Right cardiac atrium (tissue), 5 donors: ENCODE measurements at regions not wholly inside any gene's neighbourhood (a gene's known extent, or its start where the extent isn't known, plus 50 kb on each side); places are given as distances from the start of the nearest gene placed in this dataset.
"Not testable (repeated sequence)": the region's sequence is repeated elsewhere in the genome, so short reads cannot be mapped to it uniquely, and the experiment has no call there.

Experiments
- ATAC-seq, 2 donors: fragments of 200-7000 bp; cut with Tn5 transposase; one replicate each; pipeline versions ENCODE4 v1.8.0 to v1.9.1; 2020; ENCODE audit warnings: moderate library complexity in 2 of 2, mild to moderate bottlenecking in 1 of 2
- DNase-seq, 3 donors: peaks; one replicate each; pipeline ENCODE4 v3.0.0-alpha.2; 2020
- H3K27ac ChIP-seq: one replicate; pipeline ENCODE4 v1.5.1; 2013; ENCODE audit warnings: mild to moderate bottlenecking, low read length, control low read depth, moderate library complexity
- H3K27me3 ChIP-seq: one replicate; pipeline ENCODE4 v1.6.1; 2013; ENCODE audit not compliant: control insufficient read depth, insufficient read depth
- H3K4me1 ChIP-seq: one replicate; pipeline ENCODE4 v1.6.1; 2013; ENCODE audit warnings: low read length; ENCODE audit not compliant: control insufficient read depth, insufficient read depth
- H3K4me3 ChIP-seq: one replicate; pipeline ENCODE4 v1.5.1; 2013; ENCODE audit warnings: low read length, control low read depth
- H3K9me3 ChIP-seq: one replicate; pipeline ENCODE4 v1.6.1; 2013; ENCODE audit warnings: low read length; ENCODE audit not compliant: control insufficient read depth
- WGBS: extraction: QIAGEN DNeasy Blood & Tissue Kit; methylation state at CpG from one replicate; pipeline ENCODE4 v1.1.7; 2013; 5-methylcytosine and 5-hydroxymethylcytosine counted together
- intact Hi-C, 4 donors: fragments of 100-400 bp; cut with DNase I; formaldehyde crosslinking; loops; one replicate each; pipeline versions ENCODE4 v1.11.0 to v1.14.0; 2022 to 2023
- donor health status: healthy with polysubstance abuse.
- donor health status: DM: no; HTN: yes; CAD: no.
- donor health status: DM: no; HTN: no; CAD: no.
- donor health status: DM: no; HTN: yes; CAD: no; lungs with severe emphysema.
- donor health status: DM: yes; HTN: yes; CAD: no.

DNA sequence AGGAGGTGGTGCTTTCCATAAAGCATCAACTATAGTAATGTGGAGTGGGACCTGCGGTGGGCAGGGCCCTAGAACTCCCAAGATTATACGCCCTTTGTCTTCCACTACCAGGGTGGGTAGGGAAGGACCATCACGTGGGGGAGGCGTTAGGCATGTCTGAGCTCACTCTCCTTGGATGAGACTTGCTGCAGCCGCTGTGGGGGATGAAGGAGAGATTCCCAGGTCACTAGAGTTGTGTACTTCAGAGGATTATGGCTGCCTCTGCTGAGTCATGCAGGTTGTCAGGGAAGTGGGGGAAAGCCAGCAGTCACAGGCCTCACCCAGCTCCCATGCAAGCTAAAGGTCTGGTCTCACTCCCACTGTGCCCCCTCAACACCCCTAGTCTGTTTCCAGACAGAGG is 195.0 kb upstream of the NBEA start:
- H3K4me3 ChIP-seq, H3K27me3 ChIP-seq, ATAC-seq, intact Hi-C loops, H3K9me3 ChIP-seq, H3K4me1 ChIP-seq, H3K27ac ChIP-seq: not testable (repeated sequence)
- peak; percentile 16 to 51 (median 27) for DNase-seq
- WGBS: 96% methylated on average over 5 of the region's 5 CpGs

GRCh38 chr13:34747507-34747906 is 194.6 kb upstream of the NBEA start:
- WGBS: 70% methylated on average over 4 of the region's 4 CpGs
- intact Hi-C loops: no loop called here

DNA sequence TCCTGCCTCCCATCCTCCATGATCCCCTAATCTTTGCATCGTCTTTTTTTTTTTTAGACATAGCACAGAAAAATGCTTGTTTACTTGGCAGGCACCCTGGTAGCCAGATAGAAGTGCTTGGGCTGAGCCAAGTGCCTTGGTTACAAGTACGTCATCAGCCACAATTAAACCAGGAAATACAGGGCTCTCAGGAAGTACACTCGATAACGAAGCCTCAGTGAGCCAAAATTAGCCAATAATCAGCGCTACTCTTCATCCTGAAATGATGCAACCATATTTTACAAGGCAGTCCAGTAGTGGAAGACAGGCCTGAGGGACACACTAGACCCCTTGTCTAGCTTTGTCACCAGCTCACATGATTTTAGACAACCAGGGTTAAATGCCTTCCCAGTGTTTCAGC is 194.0 kb upstream of the NBEA start:
- intact Hi-C loops: no loop called here
- Histone ChIP-seq H3K27me3 (no peaks in the 10 kb centered on the region), H3K4me1 (peaks cover 7% of the 10 kb centered on the region), H3K9me3 (no peaks in the 10 kb centered on the region), H3K4me3 (peak overlapping the region; percentile 23), H3K27ac (peak overlapping the region; percentile 85)
- WGBS: 6% methylated on average over 5 of the region's 5 CpGs
- DNase-seq: peak; percentile 64 to 78 (median 71)
- peak; percentile 98 to 99 for ATAC-seq

More at GRCh38 chr13:34747507-34747906, 194.6 kb upstream of the NBEA start:
- H3K27me3 ChIP-seq: no peaks in the 10 kb centered on the region
- peaks cover 7% of the 10 kb centered on the region for H3K4me1 ChIP-seq
- H3K27ac ChIP-seq: peak overlapping the region; percentile 85
- DNase-seq (peak; percentile 20 to 57 (median 51)), ATAC-seq (peak; percentile 20 to 23)
- no peak overlapping the region for H3K4me3 ChIP-seq
- H3K9me3 ChIP-seq: no peaks in the 10 kb centered on the region

DNA sequence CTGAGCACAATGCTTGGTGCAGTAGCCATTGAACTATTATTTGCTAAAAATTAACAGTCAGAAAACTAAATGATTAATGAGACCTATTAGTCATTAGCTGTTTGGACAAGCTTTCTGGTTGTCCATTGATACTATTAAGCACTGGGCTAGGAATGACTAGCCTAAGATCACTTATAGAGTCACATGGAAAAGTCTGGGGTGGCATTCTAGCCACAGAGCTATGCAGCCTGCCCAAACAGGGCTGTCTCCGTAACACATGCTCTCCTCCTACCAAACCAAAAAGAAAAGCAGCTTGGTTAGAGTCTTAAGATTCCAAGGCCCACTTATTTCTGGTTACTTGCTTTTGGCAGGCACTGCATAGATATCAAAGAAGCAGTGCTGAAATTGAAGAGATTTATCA is 193.5 kb upstream of the NBEA start:
- DNase-seq (no peak), ATAC-seq (peak in 1 of 2 donors; percentile 22)
- no peak overlapping the region for H3K27ac ChIP-seq
- no peak overlapping the region for H3K4me3 ChIP-seq
- intact Hi-C loops: no loop called here
- no peaks in the 10 kb centered on the region for H3K27me3 ChIP-seq
- WGBS: 74% methylated on average over 1 of the region's 1 CpG
- H3K4me1 ChIP-seq: peaks cover 7% of the 10 kb centered on the region
- H3K9me3 ChIP-seq: no peaks in the 10 kb centered on the region

GRCh38 chr13:34749046-34749445 is 193.0 kb upstream of the NBEA start:
- peaks cover 7% of the 10 kb centered on the region for H3K4me1 ChIP-seq
- intact Hi-C loops: no loop called here
- H3K27me3 ChIP-seq: no peaks in the 10 kb centered on the region
- ATAC-seq: no peak
- no peak overlapping the region for H3K4me3 ChIP-seq
- no peak overlapping the region for H3K27ac ChIP-seq
- no peaks in the 10 kb centered on the region for H3K9me3 ChIP-seq
- 93% methylated on average over 8 of the region's 8 CpGs for WGBS
- DNase-seq: no peak

DNA sequence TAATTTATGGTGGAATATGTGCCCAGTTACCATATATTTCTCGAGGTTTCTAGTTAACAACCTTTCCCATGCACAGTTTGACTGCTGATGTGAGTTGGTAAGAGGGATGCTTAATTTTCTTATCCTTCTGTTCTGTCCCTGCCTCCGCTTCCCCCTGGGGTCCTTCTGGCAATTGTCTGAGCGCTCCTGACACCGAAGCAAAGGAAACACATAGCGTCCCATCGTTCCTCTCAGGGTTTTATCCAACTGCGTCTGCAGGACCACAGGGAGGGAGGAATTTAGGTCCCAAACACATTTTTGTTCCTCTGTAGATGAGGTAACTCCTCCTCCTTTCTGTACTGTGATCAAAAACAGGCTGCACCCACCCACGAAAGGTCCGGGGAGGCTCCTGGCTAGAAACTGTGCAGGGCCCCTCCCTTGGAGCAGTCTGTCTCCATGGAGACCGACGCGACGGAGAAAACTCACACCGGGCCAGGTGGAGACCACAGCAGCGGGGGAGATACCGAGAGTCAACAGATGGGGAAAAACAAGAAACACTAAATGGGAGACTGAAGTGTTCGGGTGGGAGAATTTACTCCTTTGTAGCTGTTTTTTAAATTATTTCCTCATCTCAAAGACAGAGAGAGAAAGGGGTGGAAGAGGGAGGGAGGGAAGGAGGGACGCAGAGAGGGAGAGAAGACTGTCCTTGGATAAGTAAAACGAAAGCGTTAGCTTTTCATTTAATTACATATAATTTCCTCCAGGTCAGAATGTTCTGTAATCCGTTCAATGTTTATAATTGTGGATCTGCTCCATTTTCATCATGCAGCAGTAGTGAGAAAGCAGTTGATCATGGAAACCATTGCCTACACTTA is 191.8 kb upstream of the NBEA start:
- H3K4me3 ChIP-seq: peak overlapping the region; percentile 57
- H3K27ac ChIP-seq: no peak overlapping the region
- WGBS: 38% methylated on average over 21 of the region's 21 CpGs
- DNase-seq: peak; percentile 50 to 73 (median 62)
- H3K9me3 ChIP-seq: no peaks in the 10 kb centered on the region
- no peaks in the 10 kb centered on the region for H3K27me3 ChIP-seq
- peaks cover 7% of the 10 kb centered on the region for H3K4me1 ChIP-seq
- intact Hi-C loops: no loop called here
- ATAC-seq: peak; percentile 21 to 58

GRCh38 chr13:34751044-34751443 is 191.0 kb upstream of the NBEA start:
- DNase-seq: no peak
- no peak overlapping the region for H3K4me3 ChIP-seq
- intact Hi-C loops: no loop called here

GRCh38 chr13:34751492-34751891 is 190.6 kb upstream of the NBEA start:
- ATAC-seq (no peak), DNase-seq (no peak)
- H3K4me3 ChIP-seq: no peak overlapping the region
- H3K27me3 ChIP-seq: no peaks in the 10 kb centered on the region
- H3K27ac ChIP-seq: no peak overlapping the region
- intact Hi-C loops: no loop called here
- H3K4me1 ChIP-seq: peaks cover 7% of the 10 kb centered on the region
- H3K9me3 ChIP-seq: no peaks in the 10 kb centered on the region
- WGBS: 92% methylated on average over 3 of the region's 3 CpGs

More at GRCh38 chr13:34751044-34751443, 191.0 kb upstream of the NBEA start:
- H3K27ac ChIP-seq: no peak overlapping the region
- WGBS: 68% methylated on average over 3 of the region's 3 CpGs
- H3K4me1 ChIP-seq: peaks cover 7% of the 10 kb centered on the region
- no peak for ATAC-seq
- H3K27me3 ChIP-seq: no peaks in the 10 kb centered on the region
- H3K9me3 ChIP-seq: no peaks in the 10 kb centered on the region

GRCh38 chr13:34752283-34752960 is 189.6 kb upstream of the NBEA start:
- Histone ChIP-seq H3K9me3 (no peaks in the 10 kb centered on the region), H3K27me3 (no peaks in the 10 kb centered on the region), H3K4me3 (no peak overlapping the region), H3K27ac (no peak overlapping the region), H3K4me1 (peaks cover 7% of the 10 kb centered on the region)
- DNase-seq (peak in 1 of 3 donors; percentile 35), ATAC-seq (no peak)
- intact Hi-C loops: no loop called here
- WGBS: 67% methylated on average over 11 of the region's 11 CpGs

DNA sequence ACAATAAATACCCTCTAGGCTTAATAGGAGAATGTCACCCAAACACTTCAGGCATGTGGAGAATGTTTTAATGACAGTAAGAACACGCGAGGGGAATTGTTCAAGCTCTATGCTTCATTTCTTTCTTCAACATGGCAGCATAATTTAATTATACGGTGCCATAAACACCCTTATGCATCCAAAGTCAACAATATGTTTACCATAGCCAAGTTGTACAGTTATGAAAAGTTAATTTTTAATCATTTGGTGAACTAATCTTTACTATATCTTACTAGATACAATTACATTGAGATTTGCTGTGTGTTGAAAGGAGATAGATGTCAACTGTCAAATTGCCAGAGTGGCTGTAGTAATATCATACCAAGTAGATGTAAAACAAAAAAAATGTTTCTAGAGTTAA is 185.9 kb upstream of the NBEA start:
- DNase-seq (no peak), ATAC-seq (no peak)
- Histone ChIP-seq H3K4me3 (no peak overlapping the region), H3K27ac (no peak overlapping the region), H3K9me3 (no peaks in the 10 kb centered on the region), H3K27me3 (no peaks in the 10 kb centered on the region), H3K4me1 (no peaks in the 10 kb centered on the region)
- 87% methylated on average over 3 of the region's 3 CpGs for WGBS
- intact Hi-C loops: no loop called here

DNA sequence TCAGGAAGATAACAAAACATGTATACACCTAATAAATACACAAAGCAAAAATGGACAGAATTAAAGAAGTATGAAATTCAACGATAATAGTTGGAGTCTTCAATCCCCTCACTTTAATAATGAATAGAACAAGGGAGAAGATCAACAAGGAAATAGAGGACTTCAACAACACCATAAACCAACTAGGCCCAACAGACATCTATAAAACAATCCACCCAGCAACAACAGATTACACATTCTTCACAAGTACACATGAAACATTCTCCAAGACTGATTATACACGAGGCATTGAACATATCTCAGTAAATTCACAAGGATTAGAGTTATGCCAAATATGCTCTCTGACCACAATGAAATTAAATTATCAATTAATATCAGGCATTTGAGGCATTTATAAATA is 185.5 kb upstream of the NBEA start:
- Histone ChIP-seq H3K27me3 (no peaks in the 10 kb centered on the region), H3K9me3 (no peaks in the 10 kb centered on the region), H3K4me1 (no peaks in the 10 kb centered on the region), H3K4me3 (no peak overlapping the region), H3K27ac (no peak overlapping the region)
- WGBS: 77% methylated on average over 2 of the region's 2 CpGs
- no peak for ATAC-seq
- intact Hi-C loops: no loop called here
- no peak for DNase-seq
